GM19351 (cell line): ENCODE measurements at regions not wholly inside any gene's neighbourhood (a gene's known extent, or its start where the extent isn't known, plus 50 kb on each side); places are given as distances from the start of the nearest gene placed in this dataset.
"Not testable (repeated sequence)": the region's sequence is repeated elsewhere in the genome, so short reads cannot be mapped to it uniquely, and the experiment has no call there.

Experiments
- ATAC-seq: cut with Tn5 transposase; IDR thresholded peaks from one replicate; pipeline ENCODE4 v1.9.1; 2021; ENCODE audit warnings: mild to moderate bottlenecking, moderate library complexity; ENCODE audit not compliant: unreplicated experiment

- ATAC-seq = not testable (repeated sequence)
Observed at GRCh38 chr3:102357313-102357712, 77.5 kb upstream of the ZPLD1 start.

- no peak for ATAC-seq
Observed at GRCh38 chr3:102360183-102360860, 74.5 kb upstream of the ZPLD1 start.

- ATAC-seq = no peak
Observed at GRCh38 chr3:102361101-102361500, 73.7 kb upstream of the ZPLD1 start.

GRCh38 chr3:102366116-102366515, 68.7 kb upstream of the ZPLD1 start:
- not testable (repeated sequence) for ATAC-seq

GRCh38 chr3:102374863-102375634, 59.8 kb upstream of the ZPLD1 start:
- ATAC-seq = no peak

- no peak for ATAC-seq
Observed at GRCh38 chr3:102378216-102378615, 56.6 kb upstream of the ZPLD1 start.

- not testable (repeated sequence) for ATAC-seq
Observed at GRCh38 chr3:102382201-102382600, 52.6 kb upstream of the ZPLD1 start.
